ENCODE measurements at regions not wholly inside any gene's neighbourhood (a gene's known extent, or its start where the extent isn't known, plus 50 kb on each side); places are given as distances from the start of the nearest gene placed in this dataset.

DNA sequence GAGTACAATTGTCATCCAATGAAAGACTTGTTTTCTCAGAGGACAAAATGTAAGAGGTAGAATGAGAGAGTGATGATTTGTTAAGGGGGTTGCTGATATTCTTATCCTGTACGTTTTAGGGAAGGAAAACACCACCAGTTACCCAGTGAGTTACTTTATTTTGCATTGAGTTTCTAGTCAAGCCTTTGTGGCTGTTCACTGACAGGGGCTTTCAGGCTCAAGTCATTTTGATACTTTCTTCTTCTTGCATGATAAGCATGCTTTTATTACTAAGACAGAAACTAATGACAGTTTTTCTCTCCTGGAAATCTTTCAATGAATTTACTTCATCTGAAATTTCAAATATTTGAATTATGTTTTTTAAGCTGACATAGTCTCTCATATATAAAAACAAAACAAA is 710.2 kb upstream of the POM121L12 start:
- Mint-ChIP-seq H3K9me3 (peaks cover 13% of the 10 kb centered on the region), H3K27me3 (ENCODE audit: low read depth) (no peaks in the 10 kb centered on the region), H3K36me3 (ENCODE audit: low read depth) (no peaks in the 10 kb centered on the region), H3K27ac (no peak overlapping the region), H3K4me1 (no peaks in the 10 kb centered on the region), H3K4me3 (no peak overlapping the region)
- TF ChIP-seq, protein P1, sequence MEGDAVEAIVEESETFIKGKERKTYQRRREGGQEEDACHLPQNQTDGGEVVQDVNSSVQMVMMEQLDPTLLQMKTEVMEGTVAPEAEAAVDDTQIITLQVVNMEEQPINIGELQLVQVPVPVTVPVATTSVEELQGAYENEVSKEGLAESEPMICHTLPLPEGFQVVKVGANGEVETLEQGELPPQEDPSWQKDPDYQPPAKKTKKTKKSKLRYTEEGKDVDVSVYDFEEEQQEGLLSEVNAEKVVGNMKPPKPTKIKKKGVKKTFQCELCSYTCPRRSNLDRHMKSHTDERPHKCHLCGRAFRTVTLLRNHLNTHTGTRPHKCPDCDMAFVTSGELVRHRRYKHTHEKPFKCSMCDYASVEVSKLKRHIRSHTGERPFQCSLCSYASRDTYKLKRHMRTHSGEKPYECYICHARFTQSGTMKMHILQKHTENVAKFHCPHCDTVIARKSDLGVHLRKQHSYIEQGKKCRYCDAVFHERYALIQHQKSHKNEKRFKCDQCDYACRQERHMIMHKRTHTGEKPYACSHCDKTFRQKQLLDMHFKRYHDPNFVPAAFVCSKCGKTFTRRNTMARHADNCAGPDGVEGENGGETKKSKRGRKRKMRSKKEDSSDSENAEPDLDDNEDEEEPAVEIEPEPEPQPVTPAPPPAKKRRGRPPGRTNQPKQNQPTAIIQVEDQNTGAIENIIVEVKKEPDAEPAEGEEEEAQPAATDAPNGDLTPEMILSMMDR (IDR thresholded peaks at IDR 0.05; ENCODE audit: unreplicated experiment in 3 of 3), result no peak

- no peaks in the 10 kb centered on the region for H3K27me3 Mint-ChIP-seq (ENCODE audit: low read depth)
- H3K4me1 Mint-ChIP-seq, result no peaks in the 10 kb centered on the region
- TF ChIP-seq, protein P1 (IDR thresholded peaks at IDR 0.05; ENCODE audit: unreplicated experiment in 3 of 3), result no peak
- no peaks in the 10 kb centered on the region for H3K36me3 Mint-ChIP-seq (ENCODE audit: low read depth)
- no peak overlapping the region for H3K4me3 Mint-ChIP-seq
- H3K27ac Mint-ChIP-seq, result no peak overlapping the region
- peaks cover 12% of the 10 kb centered on the region for H3K9me3 Mint-ChIP-seq
Observed at GRCh38 chr7:52323202-52323746, 712.2 kb upstream of the POM121L12 start.

- Mint-ChIP-seq H3K27ac (no peak overlapping the region), H3K4me3 (no peak overlapping the region), H3K36me3 (ENCODE audit: low read depth) (no peaks in the 10 kb centered on the region), H3K4me1 (no peaks in the 10 kb centered on the region), H3K27me3 (ENCODE audit: low read depth) (no peaks in the 10 kb centered on the region), H3K9me3 (peaks cover 13% of the 10 kb centered on the region)
- TF ChIP-seq, protein P1 (IDR thresholded peaks at IDR 0.05; ENCODE audit: unreplicated experiment in 3 of 3), result no peak
Observed at GRCh38 chr7:52320610-52321009, 714.8 kb upstream of the POM121L12 start.

GRCh38 chr7:52317921-52318320 is 717.5 kb upstream of the POM121L12 start:
- TF ChIP-seq, protein P1 (IDR thresholded peaks at IDR 0.05; ENCODE audit: unreplicated experiment in 3 of 3), result no peak
- Mint-ChIP-seq H3K9me3 (peaks cover 9% of the 10 kb centered on the region), H3K36me3 (ENCODE audit: low read depth) (no peaks in the 10 kb centered on the region), H3K27me3 (ENCODE audit: low read depth) (no peaks in the 10 kb centered on the region), H3K4me3 (no peak overlapping the region), H3K27ac (no peak overlapping the region), H3K4me1 (no peaks in the 10 kb centered on the region)

DNA sequence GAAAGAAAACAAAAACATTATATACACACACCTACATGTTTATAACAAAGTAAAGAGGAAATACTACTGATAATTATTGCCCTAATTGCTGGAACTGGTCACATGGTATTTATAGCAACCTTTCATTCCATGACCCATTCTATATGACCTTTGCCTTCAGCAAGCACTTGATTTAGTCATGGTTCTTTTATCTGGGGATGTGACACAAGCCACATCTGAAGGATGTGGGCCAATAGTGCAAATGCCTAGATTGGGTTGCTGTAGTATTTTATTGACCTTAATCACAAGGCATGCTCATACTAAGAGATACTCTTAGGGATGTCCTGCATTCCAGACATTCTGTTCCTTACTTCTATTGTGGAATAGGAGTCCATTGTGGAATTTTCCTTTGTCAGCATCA is 723.5 kb upstream of the POM121L12 start:
- H3K9me3 Mint-ChIP-seq, result peaks cover 2% of the 10 kb centered on the region
- H3K36me3 Mint-ChIP-seq (ENCODE audit: low read depth), result no peaks in the 10 kb centered on the region
- H3K4me1 Mint-ChIP-seq, result no peaks in the 10 kb centered on the region
- H3K4me3 Mint-ChIP-seq, result no peak overlapping the region
- H3K27me3 Mint-ChIP-seq (ENCODE audit: low read depth), result no peaks in the 10 kb centered on the region
- TF ChIP-seq, protein P1 (IDR thresholded peaks at IDR 0.05; ENCODE audit: unreplicated experiment in 3 of 3), result no peak
- no peak overlapping the region for H3K27ac Mint-ChIP-seq

DNA sequence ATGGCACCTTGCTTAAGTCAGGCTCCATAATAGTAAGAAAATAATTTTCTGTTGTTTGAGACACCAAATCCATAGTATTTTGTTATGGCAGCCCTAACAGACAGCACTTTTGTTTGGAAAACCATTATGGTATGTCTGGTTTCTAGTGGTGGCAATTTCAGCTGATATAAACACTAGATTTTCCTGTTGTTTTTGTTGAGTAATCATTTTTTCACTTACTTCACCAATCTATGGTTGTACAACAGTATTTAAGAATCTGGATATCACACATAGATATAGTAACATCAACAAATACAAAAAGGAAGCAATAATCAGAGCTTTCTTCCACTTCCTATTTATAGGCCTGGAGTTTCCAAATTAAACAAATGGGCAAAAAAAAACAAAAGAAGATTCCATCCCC is 725.8 kb upstream of the POM121L12 start:
- Mint-ChIP-seq H3K27ac (no peak overlapping the region), H3K4me3 (no peak overlapping the region), H3K4me1 (no peaks in the 10 kb centered on the region), H3K36me3 (ENCODE audit: low read depth) (no peaks in the 10 kb centered on the region), H3K27me3 (ENCODE audit: low read depth) (no peaks in the 10 kb centered on the region), H3K9me3 (peaks cover 2% of the 10 kb centered on the region)
- TF ChIP-seq, protein P1 (IDR thresholded peaks at IDR 0.05; ENCODE audit: unreplicated experiment in 3 of 3), result no peak
